Neuronal stem cell (in vitro differentiated cells): ENCODE measurements at regions not wholly inside any gene's neighbourhood (a gene's known extent, or its start where the extent isn't known, plus 50 kb on each side); places are given as distances from the start of the nearest gene placed in this dataset.
"Not testable (repeated sequence)": the region's sequence is repeated elsewhere in the genome, so short reads cannot be mapped to it uniquely, and the experiment has no call there.

Experiments used
- DNase-seq: peaks from one replicate; pipeline ENCODE4 v3.0.0-alpha.2; 2013; ENCODE audit warnings: low spot score
- H2AFZ ChIP-seq: one replicate; pipeline ENCODE4 v1.6.1; 2013; ENCODE audit warnings: mild to moderate bottlenecking, low read length, inconsistent platforms
- H2AK5ac ChIP-seq: 2 replicates; pipeline ENCODE4 v1.6.1; 2013; ENCODE audit warnings: low read depth, mild to moderate bottlenecking, inconsistent platforms, low read length, moderate library complexity, mixed read lengths
- H2BK120ac ChIP-seq: 2 replicates; pipeline ENCODE4 v1.6.1; 2013; ENCODE audit warnings: low read depth, mild to moderate bottlenecking, inconsistent platforms, low read length, moderate library complexity, mixed read lengths
- H2BK12ac ChIP-seq: one replicate; pipeline ENCODE4 v1.6.1; 2013; ENCODE audit warnings: low read length, inconsistent platforms
- H2BK15ac ChIP-seq: 2 replicates; pipeline ENCODE4 v1.6.1; 2013; ENCODE audit warnings: mild to moderate bottlenecking, low read length, inconsistent platforms, mixed read lengths
- H2BK5ac ChIP-seq: one replicate; pipeline ENCODE4 v1.6.1; 2013; ENCODE audit warnings: inconsistent platforms, mild to moderate bottlenecking, low read length, moderate library complexity
- H3K14ac ChIP-seq: one replicate; pipeline ENCODE4 v1.6.1; 2013; ENCODE audit warnings: low read length, inconsistent platforms
- H3K18ac ChIP-seq: 2 replicates; pipeline ENCODE4 v1.6.1; 2013; ENCODE audit warnings: low read length, inconsistent platforms
- H3K23ac ChIP-seq: 2 replicates; pipeline ENCODE4 v1.6.1; 2013; ENCODE audit warnings: low read depth, mild to moderate bottlenecking, mixed read lengths, low read length, inconsistent platforms; ENCODE audit not compliant: poor library complexity
- H3K27ac ChIP-seq: replicated peaks from 3 replicates; pipeline ENCODE4 v1.5.1; 2013; ENCODE audit warnings: low read length, inconsistent platforms
- H3K27me3 ChIP-seq, 3 experiments: 2 replicates each; pipeline ENCODE4 v1.6.1; 2013; ENCODE audit warnings: low read length in 3 of 3, mild to moderate bottlenecking in 2 of 3, inconsistent platforms in 1 of 3, low read depth in 1 of 3, mixed read lengths in 1 of 3, moderate library complexity in 1 of 3; ENCODE audit not compliant: control insufficient read depth in 3 of 3, insufficient read depth in 3 of 3
- H3K36me3 ChIP-seq, 2 donors: replicated peaks in 1 of 2; 2 replicates each; pipeline ENCODE4 v1.6.1; 2013; ENCODE audit warnings: low read length in 2 of 2; ENCODE audit not compliant: control insufficient read depth in 2 of 2, insufficient read depth in 2 of 2
- H3K4ac ChIP-seq: 2 replicates; pipeline ENCODE4 v1.6.1; 2013; ENCODE audit warnings: inconsistent platforms, mild to moderate bottlenecking, low read length, moderate library complexity
- H3K4me1 ChIP-seq, 2 donors: 1 replicate in 1 of 2; 2 replicates in 1 of 2; pipeline ENCODE4 v1.6.1; 2013; ENCODE audit warnings: low read length in 2 of 2, low read depth in 1 of 2; ENCODE audit not compliant: control insufficient read depth in 2 of 2, insufficient read depth in 1 of 2
- H3K4me2 ChIP-seq: one replicate; pipeline ENCODE4 v1.6.1; 2013; ENCODE audit warnings: mild to moderate bottlenecking, low read length, inconsistent platforms; ENCODE audit not compliant: insufficient read depth, poor library complexity, severe bottlenecking
- H3K4me3 ChIP-seq, 2 donors: 2 replicates each; pipeline ENCODE4 v1.5.1; 2013; ENCODE audit warnings: low read length in 2 of 2, mild to moderate bottlenecking in 2 of 2, inconsistent platforms in 1 of 2, moderate library complexity in 1 of 2
- H3K79me1 ChIP-seq: one replicate; pipeline ENCODE4 v1.6.1; 2013; ENCODE audit warnings: low read depth, mild to moderate bottlenecking, inconsistent platforms, low read length, moderate library complexity
- H3K9ac ChIP-seq: one replicate; pipeline ENCODE4 v1.6.1; 2013; ENCODE audit warnings: mild to moderate bottlenecking, low read depth, low read length, inconsistent platforms; ENCODE audit not compliant: poor library complexity
- H3K9me3 ChIP-seq, 2 donors: replicated peaks in 1 of 2; 2 replicates each; pipeline versions ENCODE3 to v1.6.1; 2013; ENCODE audit warnings: low read length in 2 of 2, mild to moderate bottlenecking in 2 of 2, inconsistent platforms in 1 of 2, low read depth in 1 of 2, mixed read lengths in 1 of 2, moderate library complexity in 1 of 2; ENCODE audit not compliant: control insufficient read depth in 2 of 2, insufficient read depth in 1 of 2
- H4K8ac ChIP-seq: one replicate; pipeline ENCODE4 v1.6.1; 2013; ENCODE audit warnings: low read depth, mild to moderate bottlenecking, inconsistent platforms, low read length, moderate library complexity
- H4K91ac ChIP-seq: one replicate; pipeline ENCODE4 v1.6.1; 2013; ENCODE audit warnings: low read length, low read depth, mild to moderate bottlenecking, inconsistent platforms; ENCODE audit not compliant: poor library complexity
- WGBS, 2 donors: extraction: QIAGEN DNeasy Blood & Tissue Kit; methylation state at CpG; one replicate each; pipeline ENCODE4 v1.1.7; 2013; ENCODE audit warnings: missing lambda C conversion rate in 2 of 2, mixed read lengths in 1 of 2; ENCODE audit not compliant: insufficient read length in 2 of 2, insufficient replicate concordance in 1 of 2; ENCODE audit errors: extremely low coverage in 2 of 2; 5-methylcytosine and 5-hydroxymethylcytosine counted together

GRCh38 chr1:227486559-227486958 is 76.8 kb upstream of the ZNF678 start:
- no peak overlapping the region for H2BK15ac ChIP-seq
- H3K14ac ChIP-seq: no peak overlapping the region
- peaks cover 0 to 3% (median 0%) of the 10 kb centered on the region in 3 experiments for H3K27me3 ChIP-seq
- H3K4me3 ChIP-seq: no peak overlapping the region
- WGBS, 2 donors: no CpG with 5 or more reads among the region's 3 CpGs
- no peak overlapping the region for H2AFZ ChIP-seq
- no peaks in the 10 kb centered on the region for H3K4me1 ChIP-seq
- no peak overlapping the region for H2BK120ac ChIP-seq
- DNase-seq: no peak
- no peak overlapping the region for H2BK12ac ChIP-seq
- H4K8ac ChIP-seq: no peak overlapping the region
- H3K9ac ChIP-seq: no peak overlapping the region
- no peak overlapping the region for H3K27ac ChIP-seq
- H3K23ac ChIP-seq: no peak overlapping the region
- H3K4ac ChIP-seq: no peak overlapping the region
- no peak overlapping the region for H2AK5ac ChIP-seq
- H3K18ac ChIP-seq: no peak overlapping the region
- H3K79me1 ChIP-seq: no peaks in the 10 kb centered on the region
- H3K9me3 ChIP-seq: no peaks in the 10 kb centered on the region
- H4K91ac ChIP-seq: no peak overlapping the region
- H3K36me3 ChIP-seq: no peaks in the 10 kb centered on the region
- no peak overlapping the region for H3K4me2 ChIP-seq
- no peak overlapping the region for H2BK5ac ChIP-seq

GRCh38 chr1:227482023-227482299 is 81.4 kb upstream of the ZNF678 start:
- Histone ChIP-seq H3K4ac (no peak overlapping the region), H3K9ac (no peak overlapping the region), H3K27me3 (no peaks in the 10 kb centered on the region), H3K18ac (no peak overlapping the region), H3K27ac (no peak overlapping the region), H2AFZ (no peak overlapping the region), H3K4me2 (no peak overlapping the region), H4K91ac (no peak overlapping the region), H3K14ac (no peak overlapping the region), H4K8ac (no peak overlapping the region), H3K79me1 (no peaks in the 10 kb centered on the region), H2AK5ac (no peak overlapping the region), H2BK120ac (no peak overlapping the region), H2BK15ac (no peak overlapping the region), H3K4me3 (no peak overlapping the region), H2BK12ac (no peak overlapping the region), H2BK5ac (no peak overlapping the region), H3K23ac (no peak overlapping the region), H3K4me1 (no peaks in the 10 kb centered on the region), H3K9me3 (no peaks in the 10 kb centered on the region), H3K36me3 (no peaks in the 10 kb centered on the region)
- no peak for DNase-seq

DNA sequence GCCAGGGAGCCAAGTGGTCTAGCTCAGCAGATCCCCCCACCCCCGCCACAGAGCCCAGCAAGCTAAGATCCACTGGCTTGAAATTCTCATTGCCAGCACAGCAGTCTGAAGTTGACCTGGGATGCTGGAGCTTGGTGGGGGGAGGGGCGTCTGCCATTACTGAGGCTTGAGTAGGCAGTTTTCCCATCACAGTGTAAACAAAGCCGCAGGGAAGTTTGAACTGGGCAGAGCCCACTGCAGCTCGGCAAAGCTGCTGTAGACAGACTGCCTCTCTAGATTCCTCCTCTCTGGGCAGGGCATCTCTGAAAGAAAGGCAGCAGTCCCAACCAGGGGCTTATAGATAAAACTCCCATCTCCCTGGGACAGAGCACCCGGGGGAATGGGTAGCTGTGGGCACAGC is 89.3 kb upstream of the ZNF678 start:
- not testable (repeated sequence) for H3K79me1 ChIP-seq, H3K4me2 ChIP-seq, H3K4ac ChIP-seq, H3K4me1 ChIP-seq, H2BK5ac ChIP-seq, H2BK120ac ChIP-seq, H3K27ac ChIP-seq, H3K4me3 ChIP-seq, H3K14ac ChIP-seq, H2AK5ac ChIP-seq, H2BK12ac ChIP-seq, H3K23ac ChIP-seq, H4K91ac ChIP-seq, DNase-seq, H3K9me3 ChIP-seq, H3K27me3 ChIP-seq, H3K9ac ChIP-seq, H2BK15ac ChIP-seq, H4K8ac ChIP-seq, H3K36me3 ChIP-seq
- Histone ChIP-seq H2AFZ (peak overlapping the region; percentile 59), H3K18ac (peak overlapping the region; percentile 8)
- WGBS, 2 donors: no CpG with 5 or more reads among the region's 5 CpGs

GRCh38 chr1:227472772-227473171 is 90.6 kb upstream of the ZNF678 start:
- no peak overlapping the region for H3K9ac ChIP-seq
- no peak overlapping the region for H3K18ac ChIP-seq
- H3K9me3 ChIP-seq: peaks cover 0 to 4% of the 10 kb centered on the region in 2 donors
- no peak overlapping the region for H4K91ac ChIP-seq
- H3K4me3 ChIP-seq: no peak overlapping the region
- no peaks in the 10 kb centered on the region for H3K36me3 ChIP-seq
- H2AK5ac ChIP-seq: no peak overlapping the region
- WGBS, 2 donors: no CpG with 5 or more reads among the region's 1 CpG
- no peaks in the 10 kb centered on the region for H3K79me1 ChIP-seq
- DNase-seq: no peak
- H3K4ac ChIP-seq: no peak overlapping the region
- peaks cover 0 to 2% of the 10 kb centered on the region in 2 donors for H3K4me1 ChIP-seq
- no peak overlapping the region for H3K23ac ChIP-seq
- H3K27me3 ChIP-seq: no peaks in the 10 kb centered on the region
- no peak overlapping the region for H4K8ac ChIP-seq
- no peak overlapping the region for H3K27ac ChIP-seq
- H2BK15ac ChIP-seq: no peak overlapping the region
- H2BK12ac ChIP-seq: no peak overlapping the region
- no peak overlapping the region for H2AFZ ChIP-seq
- H2BK5ac ChIP-seq: no peak overlapping the region
- no peak overlapping the region for H3K4me2 ChIP-seq
- H2BK120ac ChIP-seq: no peak overlapping the region
- H3K14ac ChIP-seq: no peak overlapping the region
